ENCODE measurements at regions not wholly inside any gene's neighbourhood (a gene's known extent, or its start where the extent isn't known, plus 50 kb on each side); places are given as distances from the start of the nearest gene placed in this dataset.
"Not testable (repeated sequence)": the region's sequence is repeated elsewhere in the genome, so short reads cannot be mapped to it uniquely, and the experiment has no call there.

DNA sequence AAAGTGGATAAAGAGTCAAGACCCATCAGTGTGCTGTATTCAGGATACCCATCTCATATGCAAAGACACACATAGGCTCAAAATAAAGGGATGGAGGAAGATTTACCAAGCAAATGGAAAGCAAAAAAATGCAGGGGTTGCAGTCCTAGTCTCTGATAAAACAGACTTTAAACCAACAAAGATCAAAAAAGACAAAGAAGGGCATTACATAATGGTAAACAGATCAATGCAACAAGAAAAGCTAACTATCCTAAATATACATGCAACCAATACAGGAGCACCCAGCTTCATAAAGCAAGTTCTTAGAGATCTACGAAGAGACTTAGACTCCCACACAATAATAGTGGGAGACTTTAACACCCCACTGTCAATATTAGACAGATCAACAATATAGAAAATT, 66.7 kb upstream of the LIPC start:
- H3K36me3 Mint-ChIP-seq (ENCODE audit: insufficient read depth, unreplicated experiment); BruUV-seq (replicated peaks); H3K27ac Mint-ChIP-seq (ENCODE audit: unreplicated experiment); H3K4me3 ChIP-seq (ENCODE audit: low read depth, low read length); H3K4me3 Mint-ChIP-seq (ENCODE audit: unreplicated experiment); H3K36me3 ChIP-seq (ENCODE audit: control insufficient read depth, insufficient read depth, low read length); POLR2A ChIA-PET; intact Hi-C loops (cut with micrococcal nuclease; ENCODE audit: unreplicated experiment); CTCF ChIA-PET; H3K27me3 ChIP-seq (replicated peaks; ENCODE audit: control insufficient read depth, insufficient read depth, low read length); H3K27me3 Mint-ChIP-seq (ENCODE audit: insufficient read depth, unreplicated experiment); DNase-seq; H3K9me3 ChIP-seq: not testable (repeated sequence)
- H3K4me1 Mint-ChIP-seq (ENCODE audit: low read depth, unreplicated experiment): peaks cover 22% of the 10 kb centered on the region
- peaks cover 12% of the 10 kb centered on the region for H3K9me3 Mint-ChIP-seq (ENCODE audit: unreplicated experiment)
- H3K4me1 ChIP-seq: peaks cover 17% of the 10 kb centered on the region

DNA sequence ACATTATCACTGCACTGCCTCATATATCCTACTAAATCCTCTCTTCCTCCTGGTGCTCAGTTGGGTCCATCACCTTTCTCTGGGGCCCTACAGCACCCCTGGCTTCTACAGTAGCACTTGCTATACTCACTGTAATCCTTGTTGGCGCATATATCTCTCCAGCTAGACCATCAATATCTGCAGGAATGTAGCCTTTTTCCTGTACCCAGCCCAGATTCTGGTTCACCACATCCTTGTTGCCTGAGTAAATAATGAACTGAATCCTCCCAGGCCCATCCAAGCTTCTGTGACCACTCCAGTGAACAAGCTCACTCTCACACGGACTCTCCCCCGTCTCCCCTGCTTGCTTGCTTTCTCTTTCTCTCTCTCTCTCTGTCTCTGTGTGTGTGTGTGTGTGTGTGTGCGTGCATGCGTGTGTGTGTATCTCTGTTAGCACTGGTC, 62.5 kb upstream of the LIPC start:
- no peaks in the 10 kb centered on the region for H3K27me3 Mint-ChIP-seq (ENCODE audit: insufficient read depth, unreplicated experiment)
- H3K27ac Mint-ChIP-seq (ENCODE audit: unreplicated experiment): no peak overlapping the region
- no peaks in the 10 kb centered on the region for H3K9me3 ChIP-seq
- CTCF ChIA-PET: no interaction called here
- no peaks in the 10 kb centered on the region for H3K36me3 Mint-ChIP-seq (ENCODE audit: insufficient read depth, unreplicated experiment)
- H3K27me3 ChIP-seq (replicated peaks; ENCODE audit: control insufficient read depth, insufficient read depth, low read length): no peaks in the 10 kb centered on the region
- POLR2A ChIA-PET: no interaction called here
- no peak overlapping the region for H3K4me3 Mint-ChIP-seq (ENCODE audit: unreplicated experiment)
- peaks cover 27% of the 10 kb centered on the region for H3K4me1 Mint-ChIP-seq (ENCODE audit: low read depth, unreplicated experiment)
- no peak for DNase-seq
- intact Hi-C loops (cut with micrococcal nuclease; ENCODE audit: unreplicated experiment): no loop called here
- no peaks in the 10 kb centered on the region for H3K36me3 ChIP-seq (ENCODE audit: control insufficient read depth, insufficient read depth, low read length)
- H3K4me3 ChIP-seq (ENCODE audit: low read depth, low read length): no peak overlapping the region
- no TSS peak for BruUV-seq (replicated peaks)
- TF ChIP-seq CTCF (IDR thresholded peaks at IDR 0.05; ENCODE audit: insufficient read depth in 1 of 2, low read depth in 1 of 2, low read length in 1 of 2, severe bottlenecking in 1 of 2, unreplicated experiment in 1 of 2): no peak
- peaks cover 6% of the 10 kb centered on the region for H3K9me3 Mint-ChIP-seq (ENCODE audit: unreplicated experiment)
- H3K4me1 ChIP-seq: peaks cover 35% of the 10 kb centered on the region

- no peaks in the 10 kb centered on the region for H3K27me3 ChIP-seq (replicated peaks; ENCODE audit: control insufficient read depth, insufficient read depth, low read length)
- no peak overlapping the region for H3K4me3 Mint-ChIP-seq (ENCODE audit: unreplicated experiment)
- DNase-seq: no peak
- H3K9me3 ChIP-seq: no peaks in the 10 kb centered on the region
- intact Hi-C loops (cut with micrococcal nuclease; ENCODE audit: unreplicated experiment): no loop called here
- BruUV-seq (replicated peaks): no TSS peak
- ChIA-PET POLR2A (no interaction called here), CTCF (no interaction called here)
- no peak overlapping the region for H3K4me3 ChIP-seq (ENCODE audit: low read depth, low read length)
- H3K4me1 Mint-ChIP-seq (ENCODE audit: low read depth, unreplicated experiment): peaks cover 32% of the 10 kb centered on the region
- H3K4me1 ChIP-seq: peaks cover 42% of the 10 kb centered on the region
- H3K27ac Mint-ChIP-seq (ENCODE audit: unreplicated experiment): no peak overlapping the region
- H3K27me3 Mint-ChIP-seq (ENCODE audit: insufficient read depth, unreplicated experiment): no peaks in the 10 kb centered on the region
- no peaks in the 10 kb centered on the region for H3K9me3 Mint-ChIP-seq (ENCODE audit: unreplicated experiment)
- no peak for TF ChIP-seq CTCF (IDR thresholded peaks at IDR 0.05; ENCODE audit: insufficient read depth in 1 of 2, low read depth in 1 of 2, low read length in 1 of 2, severe bottlenecking in 1 of 2, unreplicated experiment in 1 of 2)
- no peaks in the 10 kb centered on the region for H3K36me3 Mint-ChIP-seq (ENCODE audit: insufficient read depth, unreplicated experiment)
- H3K36me3 ChIP-seq (ENCODE audit: control insufficient read depth, insufficient read depth, low read length): no peaks in the 10 kb centered on the region
Observed at GRCh38 chr15:58369956-58370355, 61.8 kb upstream of the LIPC start.

DNA sequence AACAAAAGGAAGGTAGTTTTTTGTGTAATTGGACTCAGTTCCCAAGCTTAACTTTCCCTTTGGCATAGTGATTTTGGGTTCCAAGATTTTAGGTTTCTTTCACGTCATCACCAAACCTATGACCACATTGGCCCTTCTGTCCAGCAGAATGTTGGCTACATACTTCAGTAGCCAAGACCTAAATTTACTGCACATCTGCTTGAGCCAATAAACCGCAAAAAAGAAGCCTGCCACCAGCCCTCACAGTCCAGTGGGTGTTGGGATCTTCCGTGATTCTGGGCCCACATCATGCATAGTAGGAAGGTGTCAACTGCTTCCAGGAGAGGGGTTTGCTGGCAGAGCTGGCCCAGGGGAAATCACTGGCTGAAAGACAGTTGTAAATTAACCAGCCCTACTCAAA, 57.6 kb upstream of the LIPC start:
- Mint-ChIP-seq H3K36me3 (ENCODE audit: insufficient read depth, unreplicated experiment) (no peaks in the 10 kb centered on the region), H3K27me3 (ENCODE audit: insufficient read depth, unreplicated experiment) (no peaks in the 10 kb centered on the region), H3K4me1 (ENCODE audit: low read depth, unreplicated experiment) (peaks cover 41% of the 10 kb centered on the region), H3K4me3 (ENCODE audit: unreplicated experiment) (no peak overlapping the region), H3K9me3 (ENCODE audit: unreplicated experiment) (peaks cover 21% of the 10 kb centered on the region), H3K27ac (ENCODE audit: unreplicated experiment) (no peak overlapping the region)
- BruUV-seq (replicated peaks): no TSS peak
- intact Hi-C loops (cut with micrococcal nuclease; ENCODE audit: unreplicated experiment): no loop called here
- DNase-seq: no peak
- Histone ChIP-seq H3K27me3 (replicated peaks; ENCODE audit: control insufficient read depth, insufficient read depth, low read length) (no peaks in the 10 kb centered on the region), H3K4me1 (peaks cover 48% of the 10 kb centered on the region), H3K4me3 (ENCODE audit: low read depth, low read length) (no peak overlapping the region), H3K9me3 (peaks cover 10% of the 10 kb centered on the region), H3K36me3 (ENCODE audit: control insufficient read depth, insufficient read depth, low read length) (no peaks in the 10 kb centered on the region)
- POLR2A ChIA-PET: no interaction called here
- TF ChIP-seq CTCF (IDR thresholded peaks at IDR 0.05; ENCODE audit: insufficient read depth in 1 of 2, low read depth in 1 of 2, low read length in 1 of 2, severe bottlenecking in 1 of 2, unreplicated experiment in 1 of 2): no peak
- CTCF ChIA-PET: no interaction called here
